Right lobe of liver (tissue), 6 donors: ENCODE measurements at regions not wholly inside any gene's neighbourhood (a gene's known extent, or its start where the extent isn't known, plus 50 kb on each side); places are given as distances from the start of the nearest gene placed in this dataset.

Experiments
- ATAC-seq, 4 donors: fragments of 200-7000 bp; cut with Tn5 transposase; one replicate each; pipeline ENCODE4 v1.9.1; 2020; ENCODE audit warnings: mild to moderate bottlenecking in 4 of 4, moderate library complexity in 4 of 4
- DNase-seq, 3 donors: peaks; one replicate each; pipeline ENCODE4 v3.0.0-alpha.2; 2020
- H3K27ac ChIP-seq, 3 donors: fragments of 200-600 bp; one replicate each; pipeline ENCODE4 v1.8.0; 2022
- H3K27me3 ChIP-seq, 2 donors: fragments of 200-600 bp; one replicate each; pipeline ENCODE4 v1.8.0; 2022
- H3K36me3 ChIP-seq, 4 donors: fragments of 200-600 bp; sonication (generic) in 1 of 4; one replicate each; pipeline versions ENCODE4 v1.5.1 to v1.8.0; 2017 to 2022; ENCODE audit warnings: control low read depth in 1 of 4
- H3K4me1 ChIP-seq, 4 donors: fragments of 200-600 bp; sonication (generic) in 1 of 4; one replicate each; pipeline versions ENCODE4 v1.5.1 to v1.8.0; 2017 to 2022; ENCODE audit warnings: control low read depth in 1 of 4
- H3K4me3 ChIP-seq, 3 donors: fragments of 200-600 bp; one replicate each; pipeline ENCODE4 v1.8.0; 2022
- H3K9me3 ChIP-seq, 4 donors: fragments of 200-600 bp; sonication (generic) in 1 of 4; one replicate each; pipeline versions ENCODE4 v1.5.1 to v1.8.0; 2017 to 2022; ENCODE audit warnings: control low read depth in 1 of 4
- POLR2A ChIP-seq: fragments of 450-650 bp; IDR thresholded peaks from one replicate; pipeline ENCODE4 v1.6.1; 2017; ENCODE audit warnings: antibody characterized with exemption, mild to moderate bottlenecking
- WGBS: methylation state at CpG from one replicate; pipeline ENCODE4 v1.1.6; 2018; ENCODE audit warnings: low coverage, low lambda C conversion rate; ENCODE audit not compliant: insufficient coverage; ENCODE audit errors: missing lambda C conversion rate; 5-methylcytosine and 5-hydroxymethylcytosine counted together
- intact Hi-C, 2 donors: fragments of 100-400 bp; cut with DNase I; formaldehyde crosslinking; loops; one replicate each; pipeline versions ENCODE4 v1.11.2 to v1.14.1; 2022
- TF ChIP-seq, protein P1 (sequence below), 4 donors: fragments of 200-600 bp in 3 of 4; fragments of 450-650 bp in 1 of 4; IDR thresholded peaks; one replicate each; pipeline versions ENCODE4 v1.5.1 to v1.8.0; 2016 to 2022; ENCODE audit warnings: antibody characterized with exemption in 4 of 4, mild to moderate bottlenecking in 2 of 4
- donor health status: DM: no; HTN: yes; CAD: no.
- donor health status: DM: no; HTN: no; CAD: no.
- donor health status: DM: no; HTN: no; CAD: no.
- donor health status: DM: no; HTN: yes; CAD: no.
- donor health status: DM: no; HTN: yes; CAD: no.

DNA sequence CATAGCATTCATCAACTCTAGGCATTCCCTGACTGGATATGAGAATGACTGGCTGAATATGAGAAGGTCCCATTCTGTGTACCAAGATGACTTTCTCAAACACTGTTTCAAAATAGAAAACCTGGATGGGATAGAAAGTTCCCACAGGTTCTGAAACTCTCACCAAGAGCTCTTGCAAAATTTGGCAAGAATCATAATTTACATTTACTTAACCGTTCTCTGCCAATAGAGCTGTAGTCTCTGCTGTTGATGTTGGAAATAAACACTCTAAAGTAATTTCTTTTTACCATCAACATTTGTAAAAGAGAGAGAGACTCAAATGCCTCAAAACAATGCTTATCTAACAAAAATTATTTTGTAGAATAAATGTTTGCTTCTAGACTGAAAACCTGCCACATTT lies 221.1 kb downstream of the LMO4 start:
- DNase-seq (no peak), ATAC-seq (peak; percentile 45 to 88 (median 64))
- Histone ChIP-seq H3K27me3 (no peaks in the 10 kb centered on the region), H3K4me1 (peaks cover 0 to 4% (median 0%) of the 10 kb centered on the region in 4 donors), H3K9me3 (no peaks in the 10 kb centered on the region), H3K27ac (no peak overlapping the region), H3K36me3 (no peaks in the 10 kb centered on the region), H3K4me3 (no peak overlapping the region)
- TF ChIP-seq, protein P1, sequence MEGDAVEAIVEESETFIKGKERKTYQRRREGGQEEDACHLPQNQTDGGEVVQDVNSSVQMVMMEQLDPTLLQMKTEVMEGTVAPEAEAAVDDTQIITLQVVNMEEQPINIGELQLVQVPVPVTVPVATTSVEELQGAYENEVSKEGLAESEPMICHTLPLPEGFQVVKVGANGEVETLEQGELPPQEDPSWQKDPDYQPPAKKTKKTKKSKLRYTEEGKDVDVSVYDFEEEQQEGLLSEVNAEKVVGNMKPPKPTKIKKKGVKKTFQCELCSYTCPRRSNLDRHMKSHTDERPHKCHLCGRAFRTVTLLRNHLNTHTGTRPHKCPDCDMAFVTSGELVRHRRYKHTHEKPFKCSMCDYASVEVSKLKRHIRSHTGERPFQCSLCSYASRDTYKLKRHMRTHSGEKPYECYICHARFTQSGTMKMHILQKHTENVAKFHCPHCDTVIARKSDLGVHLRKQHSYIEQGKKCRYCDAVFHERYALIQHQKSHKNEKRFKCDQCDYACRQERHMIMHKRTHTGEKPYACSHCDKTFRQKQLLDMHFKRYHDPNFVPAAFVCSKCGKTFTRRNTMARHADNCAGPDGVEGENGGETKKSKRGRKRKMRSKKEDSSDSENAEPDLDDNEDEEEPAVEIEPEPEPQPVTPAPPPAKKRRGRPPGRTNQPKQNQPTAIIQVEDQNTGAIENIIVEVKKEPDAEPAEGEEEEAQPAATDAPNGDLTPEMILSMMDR (IDR thresholded peaks at IDR 0.05): no peak
- no peak for TF ChIP-seq POLR2A
- 33% methylated on average over 1 of the region's 1 CpG for WGBS
- intact Hi-C loops: no loop called here

DNA sequence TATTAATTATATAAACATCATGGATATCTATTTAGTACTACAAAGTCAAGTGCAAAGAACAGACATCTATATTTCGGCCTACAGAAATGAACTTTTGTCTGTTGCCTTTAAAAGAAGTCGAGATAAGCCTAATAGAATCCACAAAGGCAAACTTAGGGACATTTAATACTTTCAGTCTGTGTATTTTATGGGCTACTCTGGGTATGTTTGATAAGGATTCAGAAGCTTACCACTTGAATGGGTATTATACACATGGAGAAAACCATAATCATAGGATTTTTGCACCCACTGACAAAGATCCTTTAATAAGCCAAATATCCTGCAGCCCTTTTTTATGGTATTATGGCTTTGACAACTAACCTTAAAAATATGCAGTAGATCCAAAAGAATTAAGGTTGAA lies 224.8 kb downstream of the LMO4 start:
- no peaks in the 10 kb centered on the region for H3K27me3 ChIP-seq
- intact Hi-C loops: no loop called here
- no peaks in the 10 kb centered on the region for H3K9me3 ChIP-seq
- H3K36me3 ChIP-seq: no peaks in the 10 kb centered on the region
- no peak overlapping the region for H3K27ac ChIP-seq
- TF ChIP-seq, protein P1 (IDR thresholded peaks at IDR 0.05): no peak
- no peak for TF ChIP-seq POLR2A
- 72% methylated on average over 2 of the region's 2 CpGs for WGBS
- ATAC-seq (no peak), DNase-seq (no peak)
- peaks cover 0 to 4% (median 0%) of the 10 kb centered on the region in 4 donors for H3K4me1 ChIP-seq
- no peak overlapping the region for H3K4me3 ChIP-seq

DNA sequence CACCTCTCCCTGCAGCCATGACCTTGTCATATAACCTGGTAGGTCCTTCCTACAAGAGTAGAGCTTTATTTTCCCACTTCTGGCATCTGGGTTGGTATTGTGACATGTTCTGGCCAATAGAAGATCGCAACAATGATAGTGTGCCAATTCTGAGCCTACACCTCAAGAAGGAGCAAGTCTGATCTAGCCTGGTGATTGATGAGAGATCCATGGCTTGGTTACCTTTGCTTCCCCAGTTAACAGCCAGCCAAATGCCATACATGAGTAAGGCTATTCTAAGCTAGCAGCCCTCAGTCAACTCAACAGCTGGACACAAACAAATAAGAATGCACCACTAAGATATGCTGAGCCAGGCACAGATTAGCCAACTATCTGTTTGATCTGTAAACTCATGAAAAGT lies 226.7 kb downstream of the LMO4 start:
- Histone ChIP-seq H3K9me3 (no peaks in the 10 kb centered on the region), H3K36me3 (no peaks in the 10 kb centered on the region), H3K4me1 (no peaks in the 10 kb centered on the region), H3K27ac (no peak overlapping the region), H3K4me3 (no peak overlapping the region), H3K27me3 (no peaks in the 10 kb centered on the region)
- TF ChIP-seq, protein P1 (IDR thresholded peaks at IDR 0.05): no peak
- TF ChIP-seq POLR2A: no peak
- DNase-seq: no peak
- no peak for ATAC-seq
- no CpG with 5 or more reads among the region's 1 CpG for WGBS
- intact Hi-C loops: no loop called here

DNA sequence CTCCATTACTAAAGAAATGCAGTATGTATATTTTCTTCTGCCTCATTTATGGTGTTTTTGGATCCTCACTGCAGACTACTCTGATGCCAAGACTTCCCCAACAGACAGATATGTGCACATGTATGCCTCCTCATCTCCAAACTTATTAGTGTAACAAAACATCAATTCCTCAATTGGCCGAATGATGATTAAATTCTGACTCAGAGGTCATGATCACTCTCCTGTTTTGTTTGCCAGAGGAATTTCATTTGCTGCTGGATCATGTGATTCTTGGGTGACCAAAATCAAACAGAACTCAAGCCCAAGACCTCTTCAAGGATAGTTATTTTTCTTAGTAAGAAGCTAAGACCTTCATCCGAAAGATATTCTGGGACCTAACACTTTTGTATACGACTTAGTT lies 227.6 kb downstream of the LMO4 start:
- H3K36me3 ChIP-seq: no peaks in the 10 kb centered on the region
- intact Hi-C loops: no loop called here
- no peaks in the 10 kb centered on the region for H3K27me3 ChIP-seq
- H3K27ac ChIP-seq: no peak overlapping the region
- ATAC-seq (no peak), DNase-seq (no peak)
- TF ChIP-seq, protein P1 (IDR thresholded peaks at IDR 0.05): no peak
- TF ChIP-seq POLR2A: no peak
- no peaks in the 10 kb centered on the region for H3K4me1 ChIP-seq
- no peak overlapping the region for H3K4me3 ChIP-seq
- WGBS: 78% methylated on average over 3 of the region's 3 CpGs
- H3K9me3 ChIP-seq: no peaks in the 10 kb centered on the region

DNA sequence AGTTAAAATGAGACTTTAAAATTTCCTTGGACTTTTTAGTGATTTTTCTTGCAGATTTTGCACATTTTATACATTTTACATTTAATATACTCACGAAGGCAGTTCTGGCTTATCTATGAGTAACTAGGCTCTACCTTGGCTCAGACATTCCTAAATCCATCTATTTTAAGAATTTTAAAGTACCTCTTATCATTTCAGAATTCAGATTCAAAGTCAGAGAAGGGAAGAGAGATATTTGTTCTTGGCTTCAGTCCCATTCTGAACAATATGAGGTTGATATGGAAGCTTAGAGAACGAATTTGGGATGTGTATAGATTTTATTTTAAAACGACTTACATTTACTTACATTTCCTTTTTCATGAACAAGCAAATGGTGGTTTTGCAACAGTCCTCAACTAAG lies 230.2 kb downstream of the LMO4 start:
- intact Hi-C loops: no loop called here
- Histone ChIP-seq H3K27ac (no peak overlapping the region), H3K4me1 (no peaks in the 10 kb centered on the region), H3K36me3 (no peaks in the 10 kb centered on the region), H3K4me3 (no peak overlapping the region), H3K27me3 (no peaks in the 10 kb centered on the region), H3K9me3 (no peaks in the 10 kb centered on the region)
- TF ChIP-seq, protein P1 (IDR thresholded peaks at IDR 0.05): no peak
- no peak for TF ChIP-seq POLR2A
- DNase-seq (no peak), ATAC-seq (no peak)
- WGBS: 43% methylated on average over 3 of the region's 3 CpGs
